ENCODE measurements at regions not wholly inside any gene's neighbourhood (a gene's known extent, or its start where the extent isn't known, plus 50 kb on each side); places are given as distances from the start of the nearest gene placed in this dataset.
"Not testable (repeated sequence)": the region's sequence is repeated elsewhere in the genome, so short reads cannot be mapped to it uniquely, and the experiment has no call there.

DNA sequence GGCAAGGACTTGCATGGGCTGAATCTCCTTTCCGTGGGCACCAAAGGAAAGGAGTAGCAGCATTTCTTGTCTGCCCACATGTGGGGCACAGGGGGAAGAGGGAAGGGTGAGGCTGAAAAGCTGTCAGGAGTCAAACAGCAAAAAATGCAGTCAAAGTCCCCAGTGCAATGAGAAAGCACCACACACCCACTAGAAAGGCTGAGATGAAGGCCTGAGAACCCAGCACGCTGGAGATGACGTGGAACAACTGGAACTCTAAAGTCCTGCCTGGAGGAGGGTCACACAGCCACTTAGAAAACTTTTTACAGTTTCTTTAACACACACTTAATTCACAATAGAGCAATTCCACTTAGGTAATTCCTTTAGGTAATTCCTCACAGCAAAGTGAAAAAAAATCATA is 94.6 kb upstream of the IGFBPL1 start:
- DNase-seq, result no peak

- not testable (repeated sequence) for DNase-seq
Observed at GRCh38 chr9:38516273-38516672, 92.0 kb upstream of the IGFBPL1 start.

DNA sequence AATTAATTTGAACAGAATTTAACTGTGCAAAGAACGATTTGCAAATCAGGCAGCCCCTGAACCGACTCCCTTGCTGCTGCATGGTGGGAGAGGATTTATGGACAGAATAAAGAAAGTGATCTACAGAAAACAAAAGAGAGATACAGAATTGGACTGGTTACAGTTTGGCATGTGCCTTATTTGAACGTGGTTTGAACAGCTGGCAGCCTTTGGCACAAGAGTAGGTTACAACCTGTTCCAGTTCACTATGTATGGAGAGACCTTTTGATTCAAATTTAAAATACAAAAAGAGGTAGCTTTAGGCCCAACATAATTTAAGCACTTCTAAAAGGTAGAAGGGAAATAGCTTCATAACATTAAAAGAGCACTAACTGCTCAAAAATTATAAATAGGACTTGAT is 90.8 kb upstream of the IGFBPL1 start:
- DNase-seq, result not testable (repeated sequence)

DNA sequence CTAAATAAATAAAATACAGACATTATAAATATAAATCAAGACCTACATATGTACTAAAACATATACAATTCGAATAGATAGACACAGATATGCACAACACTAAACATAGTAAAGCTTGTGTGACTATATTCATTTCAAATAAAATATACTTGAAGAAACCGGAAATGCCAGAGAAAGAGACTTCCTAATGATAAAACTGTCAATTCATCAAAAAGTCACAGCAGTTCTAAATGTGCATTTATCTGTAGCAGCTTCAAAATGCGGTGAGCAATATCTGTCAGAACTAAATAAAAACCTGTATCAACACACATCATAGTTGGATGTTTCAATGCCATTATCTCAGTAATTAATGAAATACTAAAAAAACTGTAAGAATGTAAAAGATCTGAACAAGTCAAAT is 86.1 kb upstream of the IGFBPL1 start:
- not testable (repeated sequence) for DNase-seq

DNA sequence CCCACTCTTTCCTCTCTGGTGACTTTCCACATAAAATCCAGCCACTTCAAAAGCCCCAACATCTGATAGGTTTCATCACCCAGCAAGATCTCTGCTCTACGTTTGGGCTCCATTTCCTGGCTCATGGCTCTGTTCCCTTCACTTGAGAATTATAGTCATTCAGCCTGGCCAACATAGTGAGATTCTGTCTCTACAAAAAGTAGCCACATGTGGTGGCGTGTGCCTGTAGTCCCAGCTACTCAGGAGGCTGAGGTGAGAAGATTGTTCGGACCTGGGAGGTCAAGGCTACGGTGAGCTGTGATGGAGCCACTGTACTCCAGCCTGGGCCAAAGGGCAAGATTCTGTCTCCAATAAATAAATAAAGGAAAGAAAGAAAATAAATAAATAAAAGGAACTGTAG is 83.3 kb upstream of the IGFBPL1 start:
- DNase-seq, result no peak

DNA sequence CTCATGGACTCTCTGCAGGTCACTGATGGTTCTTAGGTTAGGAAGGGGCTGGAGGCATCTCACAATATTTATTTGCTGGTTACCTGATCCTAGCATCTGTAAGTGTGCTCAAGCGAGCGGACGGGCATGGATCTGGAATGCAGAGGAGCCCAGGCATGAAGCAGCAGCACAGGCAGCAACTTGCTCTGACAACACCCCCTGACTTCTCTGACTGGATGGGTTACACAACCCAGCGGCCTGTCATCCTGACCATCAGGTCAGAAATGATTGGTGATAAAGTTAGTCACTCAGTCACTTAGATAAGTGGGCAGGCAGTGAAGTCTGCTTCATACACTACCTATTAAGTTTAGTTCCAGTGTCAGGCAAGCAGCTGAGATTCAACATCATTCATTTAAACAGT is 75.9 kb upstream of the IGFBPL1 start:
- DNase-seq, result peak; percentile 2

DNA sequence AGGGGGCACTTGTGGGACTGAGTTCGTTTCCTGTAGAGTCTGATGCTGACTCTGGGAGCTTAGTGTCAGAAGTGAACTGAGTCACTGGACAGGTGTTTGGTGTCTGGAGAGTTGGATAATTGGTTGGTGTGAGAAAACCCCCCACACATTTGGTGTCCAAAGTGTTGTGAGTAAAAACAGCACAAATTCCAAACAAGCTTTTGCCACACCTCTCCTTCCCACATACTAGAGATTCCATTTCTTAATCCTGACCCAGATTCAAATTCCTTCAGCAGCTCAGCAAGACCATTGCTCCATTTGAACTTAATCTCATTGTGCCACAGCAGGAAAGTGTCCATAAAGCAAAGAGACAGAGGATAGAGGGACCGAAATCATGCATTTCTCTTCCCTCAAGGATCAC is 74.3 kb upstream of the IGFBPL1 start:
- not testable (repeated sequence) for DNase-seq

DNA sequence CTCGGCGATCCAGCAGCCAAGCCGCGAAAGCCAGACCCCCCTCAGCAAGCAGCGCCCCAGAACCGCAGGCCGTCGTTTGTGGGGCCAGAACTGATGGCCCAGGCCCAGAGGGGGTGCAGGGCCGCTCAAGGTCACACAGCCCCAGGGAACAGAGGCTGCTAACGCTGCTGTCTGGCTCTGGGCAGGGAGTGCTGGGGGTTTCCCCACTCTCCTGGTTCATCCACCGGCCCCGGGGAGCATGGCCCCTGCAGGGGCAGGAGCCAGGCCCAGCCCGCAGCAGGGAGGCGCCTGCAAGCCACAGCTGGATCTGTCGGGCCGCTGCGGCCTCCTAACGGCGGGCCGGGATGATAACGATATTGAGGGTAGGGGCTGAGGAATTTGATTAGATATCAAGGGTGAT is 64.8 kb upstream of the IGFBPL1 start:
- DNase-seq, result no peak

DNA sequence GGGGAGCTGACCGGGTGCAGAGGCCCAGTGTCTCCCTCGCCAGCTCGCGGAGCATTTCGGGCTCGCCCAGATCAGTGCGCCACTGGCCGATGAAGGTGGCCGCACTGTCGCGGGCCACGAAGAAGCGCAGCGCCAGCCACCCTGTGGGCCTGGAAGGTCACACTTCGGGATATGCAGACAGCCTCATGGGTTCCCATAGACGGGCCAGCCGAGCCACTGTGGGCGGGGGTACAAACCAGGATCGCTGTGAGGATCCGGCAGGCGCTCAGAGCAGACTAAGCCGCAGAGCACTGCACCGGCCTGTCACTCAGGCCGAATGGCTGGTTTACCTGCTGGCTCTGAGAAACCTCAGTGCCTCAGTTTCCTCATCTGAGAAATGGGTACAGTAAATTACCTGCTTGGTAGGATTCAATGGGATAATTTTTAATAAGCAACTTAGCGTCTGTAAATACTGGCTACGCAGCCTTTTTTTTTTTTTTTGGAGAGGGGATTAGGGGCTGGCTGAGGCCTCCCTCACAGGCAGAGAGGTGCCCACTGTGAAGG is 64.0 kb upstream of the IGFBPL1 start:
- DNase-seq, result no peak

GRCh38 chr9:38487418-38488155 is 63.3 kb upstream of the IGFBPL1 start:
- not testable (repeated sequence) for DNase-seq

- no peak for DNase-seq
Observed at GRCh38 chr9:38486837-38487236, 62.6 kb upstream of the IGFBPL1 start.

DNA sequence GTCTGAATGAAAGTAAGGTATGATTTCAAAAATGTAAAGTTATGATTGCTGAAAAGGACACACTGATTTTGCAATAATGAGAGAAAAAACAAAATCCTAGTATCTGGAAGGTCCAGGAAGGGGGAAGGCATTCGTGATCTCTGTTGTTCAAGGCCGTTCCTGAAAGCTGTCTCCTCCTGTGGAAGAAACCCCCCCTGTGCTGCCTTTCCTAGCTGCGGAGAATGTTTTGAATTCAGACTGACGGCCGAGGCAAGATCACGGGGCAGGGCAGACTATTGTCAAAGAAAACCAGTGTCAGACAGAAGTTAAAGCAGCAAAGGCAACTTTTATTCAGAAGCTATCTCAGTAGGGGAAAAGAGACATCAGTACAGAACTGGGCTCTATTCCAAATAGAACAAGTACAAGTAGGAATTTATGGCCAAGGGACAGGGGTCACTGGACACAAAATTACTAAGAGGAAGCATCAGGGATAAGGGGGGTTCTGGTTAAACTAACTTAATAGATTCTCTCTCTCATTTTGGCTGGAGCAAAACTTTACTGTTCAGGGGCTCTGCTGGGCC is 61.9 kb upstream of the IGFBPL1 start:
- DNase-seq, result no peak

GRCh38 chr9:38484076-38484665 is 59.9 kb upstream of the IGFBPL1 start:
- not testable (repeated sequence) for DNase-seq

DNA sequence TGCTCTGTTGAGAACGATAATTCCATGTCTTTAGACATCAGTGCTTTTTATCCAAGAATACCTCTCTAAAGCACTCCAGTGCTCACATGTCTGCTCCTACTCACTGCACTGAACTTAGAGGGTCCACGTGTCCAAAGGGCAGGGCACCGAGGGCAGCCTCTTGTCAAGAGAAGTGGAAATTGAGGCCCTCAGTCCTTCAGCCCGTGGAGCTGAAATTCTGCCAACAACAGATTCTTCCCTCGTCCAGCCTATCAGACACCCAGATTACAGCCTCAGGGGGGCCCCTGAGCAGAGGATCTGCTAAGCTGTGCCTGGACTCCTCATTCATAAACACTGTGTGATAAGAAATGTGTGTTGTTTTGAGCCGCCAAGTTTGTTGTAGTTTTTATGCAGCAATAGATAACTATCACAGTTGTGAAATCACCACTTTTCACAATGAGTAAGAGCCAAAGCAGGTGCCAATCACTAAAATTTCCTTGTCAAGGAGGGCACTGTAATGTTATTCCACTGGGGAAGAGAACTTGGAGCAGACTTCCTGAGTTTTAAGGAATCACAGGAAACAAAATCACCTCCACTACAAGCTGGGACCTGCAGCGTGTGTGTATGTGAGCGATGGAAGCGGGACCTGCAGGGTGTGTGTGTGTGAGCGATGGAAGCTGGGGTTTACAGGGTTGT is 58.8 kb upstream of the IGFBPL1 start:
- DNase-seq, result no peak

DNA sequence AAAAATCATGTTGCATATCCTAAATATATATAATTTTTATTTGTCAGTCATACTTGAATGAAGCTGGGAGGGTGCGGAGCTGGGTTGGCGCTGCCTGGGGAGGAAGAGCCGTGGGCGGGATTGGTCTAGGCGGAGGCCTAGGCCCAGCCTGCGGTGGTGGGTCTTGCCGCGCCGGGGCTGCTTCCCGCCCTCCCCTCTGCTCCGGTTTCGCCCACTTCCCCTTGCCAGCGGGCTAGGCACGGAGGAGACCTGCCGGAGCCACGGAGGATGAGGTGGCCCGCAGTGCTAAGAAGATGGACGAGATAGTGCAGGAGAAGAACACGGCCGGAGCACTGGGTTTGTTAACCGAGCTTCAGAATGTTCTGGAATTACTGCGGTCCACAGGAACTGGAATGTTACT is 54.0 kb upstream of the IGFBPL1 start:
- no peak for DNase-seq

GRCh38 chr9:38474476-38474875 is 50.2 kb upstream of the IGFBPL1 start:
- DNase-seq, result not testable (repeated sequence)
